Esophagus muscularis mucosa (tissue), 4 donors: ENCODE measurements at regions not wholly inside any gene's neighbourhood (a gene's known extent, or its start where the extent isn't known, plus 50 kb on each side); places are given as distances from the start of the nearest gene placed in this dataset.

Source experiments
- CTCF ChIP-seq, 3 experiments: fragments of 200-600 bp in 2 of 3; fragments of 450-650 bp in 1 of 3; sonication (generic) in 2 of 3; IDR thresholded peaks; one replicate each; pipeline ENCODE4 v1.5.1; 2017 to 2019; ENCODE audit warnings: antibody characterized with exemption in 3 of 3, mild to moderate bottlenecking in 2 of 3, moderate library complexity in 1 of 3
- EP300 ChIP-seq: sonication (generic); formaldehyde crosslinking; IDR thresholded peaks from one replicate; pipeline ENCODE4 v1.6.1; 2017; ENCODE audit warnings: antibody characterized with exemption
- POLR2A ChIP-seq: fragments of 450-650 bp; IDR thresholded peaks from one replicate; pipeline ENCODE4 v1.6.1; 2017; ENCODE audit warnings: antibody characterized with exemption, moderate library complexity, mild to moderate bottlenecking, low read depth
- POLR2AphosphoS5 ChIP-seq, 2 donors: sonication (generic); formaldehyde crosslinking; IDR thresholded peaks; one replicate each; pipeline ENCODE4 v1.6.1; 2017; ENCODE audit warnings: antibody characterized with exemption in 2 of 2

- TF ChIP-seq CTCF (IDR thresholded peaks at IDR 0.05) (no peak), POLR2A (no peak), POLR2AphosphoS5 (IDR thresholded peaks at IDR 0.05) (no peak), EP300 (no peak)
Observed at GRCh38 chr4:58766763-58767162, 1656.6 kb upstream of the IGFBP7 start.
